Activated T-helper 2 cell treated with anti-CD3 and anti-CD28 coated beads, Interferon-gamma antibody, Interleukin-2, Interleukin-4, amounts not matched to agents 10 μg/mL and 5 μg/mL and 100 μg/mL, durations not matched to agents 14 hours and 24 hours and 36 hours (primary cell): ENCODE measurements at regions not wholly inside any gene's neighbourhood (a gene's known extent, or its start where the extent isn't known, plus 50 kb on each side); places are given as distances from the start of the nearest gene placed in this dataset.
"Not testable (repeated sequence)": the region's sequence is repeated elsewhere in the genome, so short reads cannot be mapped to it uniquely, and the experiment has no call there.

Source experiments
- DNase-seq: peaks from one replicate; pipeline ENCODE4 v3.0.0; 2021; ENCODE audit warnings: low spot score
- H3K27ac Mint-ChIP-seq: one replicate; pipeline ENCODE4 v1.8.0; 2021; ENCODE audit warnings: mixed read lengths
- H3K27me3 Mint-ChIP-seq: one replicate; pipeline ENCODE4 v1.8.0; 2021; ENCODE audit warnings: low read depth, mixed read lengths
- H3K36me3 Mint-ChIP-seq: one replicate; pipeline ENCODE4 v1.8.0; 2021; ENCODE audit warnings: low read depth, mixed read lengths
- H3K4me1 Mint-ChIP-seq: one replicate; pipeline ENCODE4 v1.8.0; 2021; ENCODE audit warnings: low read depth, mixed read lengths
- H3K4me3 Mint-ChIP-seq: one replicate; pipeline ENCODE4 v1.8.0; 2021; ENCODE audit warnings: low read depth, mild to moderate bottlenecking, moderate library complexity, mixed read lengths
- H3K9me3 Mint-ChIP-seq: one replicate; pipeline ENCODE4 v1.8.0; 2021; ENCODE audit warnings: mixed read lengths
- intact Hi-C: fragments of 100-400 bp; cut with micrococcal nuclease; formaldehyde crosslinking; loops from one replicate; pipeline ENCODE4 v1.15.1; 2023

DNA sequence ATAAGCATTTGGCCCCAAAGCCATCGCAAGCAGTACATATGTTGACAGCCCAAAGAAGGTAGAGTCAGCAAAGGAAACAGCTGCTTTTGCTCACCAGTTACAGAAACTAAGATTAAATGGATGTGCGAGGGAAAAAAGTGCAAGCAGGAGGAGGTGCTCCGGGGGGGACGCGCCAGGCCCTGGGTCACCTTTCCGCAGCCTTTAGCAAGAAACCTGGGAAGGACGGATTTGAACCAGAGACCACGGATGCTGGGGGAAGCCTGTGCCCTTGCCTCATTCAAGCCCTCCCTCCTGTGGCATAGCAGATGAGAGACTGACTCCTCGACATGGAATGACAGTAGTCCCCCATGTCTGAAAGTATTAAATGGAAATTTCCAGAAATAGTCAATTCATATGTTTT lies 405.6 kb upstream of the PRKCQ start:
- H3K27me3 Mint-ChIP-seq = peaks cover 10% of the 10 kb centered on the region
- H3K36me3 Mint-ChIP-seq = no peaks in the 10 kb centered on the region
- H3K27ac Mint-ChIP-seq = no peak overlapping the region
- no peak overlapping the region for H3K4me3 Mint-ChIP-seq
- intact Hi-C loops = no loop called here
- H3K4me1 Mint-ChIP-seq = peaks cover 2% of the 10 kb centered on the region
- no peak for DNase-seq
- H3K9me3 Mint-ChIP-seq = no peaks in the 10 kb centered on the region

DNA sequence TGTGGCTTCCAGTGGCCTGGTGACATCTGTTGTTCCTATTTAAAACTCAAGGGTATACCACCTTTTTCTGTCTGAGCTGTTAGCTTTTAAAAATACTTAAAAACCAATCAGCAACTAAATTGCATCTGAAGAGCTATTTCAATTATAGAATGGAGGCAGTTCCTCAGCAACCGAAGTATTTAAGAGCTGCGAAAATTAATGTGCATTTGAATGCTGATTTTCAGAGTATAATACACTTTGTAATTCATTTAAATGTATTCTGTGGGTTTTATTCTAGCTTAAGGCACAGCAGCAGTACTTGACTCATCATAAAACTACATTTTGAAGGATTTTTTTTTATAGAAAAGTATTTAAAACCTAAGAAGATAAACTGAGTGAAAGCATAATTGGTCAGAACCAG lies 404.9 kb upstream of the PRKCQ start:
- Mint-ChIP-seq H3K4me1 (peaks cover 4% of the 10 kb centered on the region), H3K36me3 (no peaks in the 10 kb centered on the region), H3K27me3 (peaks cover 15% of the 10 kb centered on the region), H3K27ac (no peak overlapping the region), H3K4me3 (no peak overlapping the region), H3K9me3 (no peaks in the 10 kb centered on the region)
- no peak for DNase-seq
- intact Hi-C loops = no loop called here

- H3K4me1 Mint-ChIP-seq, H3K27ac Mint-ChIP-seq, H3K9me3 Mint-ChIP-seq, H3K4me3 Mint-ChIP-seq, intact Hi-C loops, DNase-seq, H3K36me3 Mint-ChIP-seq: not testable (repeated sequence)
- H3K27me3 Mint-ChIP-seq = peaks cover 21% of the 10 kb centered on the region
These were observed 403.9 kb upstream of the PRKCQ start for GRCh38 chr10:6984016-6984415.

GRCh38 chr10:6980353-6980752 lies 400.3 kb upstream of the PRKCQ start:
- Mint-ChIP-seq H3K9me3 (no peaks in the 10 kb centered on the region), H3K27me3 (peaks cover 25% of the 10 kb centered on the region), H3K4me3 (no peak overlapping the region), H3K36me3 (no peaks in the 10 kb centered on the region), H3K4me1 (peaks cover 4% of the 10 kb centered on the region), H3K27ac (no peak overlapping the region)
- DNase-seq = no peak
- intact Hi-C loops = no loop called here

- H3K4me3 Mint-ChIP-seq = no peak overlapping the region
- DNase-seq = no peak
- H3K36me3 Mint-ChIP-seq = no peaks in the 10 kb centered on the region
- intact Hi-C loops = no loop called here
- H3K27me3 Mint-ChIP-seq = peaks cover 25% of the 10 kb centered on the region
- H3K9me3 Mint-ChIP-seq = no peaks in the 10 kb centered on the region
- H3K4me1 Mint-ChIP-seq = peaks cover 11% of the 10 kb centered on the region
- H3K27ac Mint-ChIP-seq = no peak overlapping the region
These were observed 399.3 kb upstream of the PRKCQ start for GRCh38 chr10:6979371-6979770.

DNA sequence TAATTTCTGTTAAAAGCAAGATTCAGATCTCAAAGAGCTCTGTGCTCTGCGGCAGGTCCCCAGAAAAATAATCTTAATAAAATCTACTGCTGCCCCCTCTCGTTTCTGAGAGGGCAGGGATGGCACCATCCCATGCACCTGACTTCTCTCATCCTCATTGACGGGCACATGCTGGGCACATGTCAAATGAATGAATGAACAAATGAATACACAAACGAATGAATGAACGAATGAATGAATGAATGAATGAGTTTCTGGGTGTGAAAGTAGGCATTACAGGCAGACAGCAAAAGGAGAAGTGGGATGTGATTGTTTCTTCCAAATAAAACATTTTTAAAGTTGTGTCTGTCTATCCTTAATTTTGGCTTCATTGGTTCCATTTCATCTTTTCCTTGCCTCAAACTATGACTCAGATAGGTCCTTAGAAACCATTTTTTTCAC lies 398.1 kb upstream of the PRKCQ start:
- H3K36me3 Mint-ChIP-seq = no peaks in the 10 kb centered on the region
- peaks cover 21% of the 10 kb centered on the region for H3K4me1 Mint-ChIP-seq
- intact Hi-C loops = no loop called here
- H3K9me3 Mint-ChIP-seq = no peaks in the 10 kb centered on the region
- DNase-seq = no peak
- H3K4me3 Mint-ChIP-seq = no peak overlapping the region
- H3K27ac Mint-ChIP-seq = no peak overlapping the region
- peaks cover 25% of the 10 kb centered on the region for H3K27me3 Mint-ChIP-seq

DNA sequence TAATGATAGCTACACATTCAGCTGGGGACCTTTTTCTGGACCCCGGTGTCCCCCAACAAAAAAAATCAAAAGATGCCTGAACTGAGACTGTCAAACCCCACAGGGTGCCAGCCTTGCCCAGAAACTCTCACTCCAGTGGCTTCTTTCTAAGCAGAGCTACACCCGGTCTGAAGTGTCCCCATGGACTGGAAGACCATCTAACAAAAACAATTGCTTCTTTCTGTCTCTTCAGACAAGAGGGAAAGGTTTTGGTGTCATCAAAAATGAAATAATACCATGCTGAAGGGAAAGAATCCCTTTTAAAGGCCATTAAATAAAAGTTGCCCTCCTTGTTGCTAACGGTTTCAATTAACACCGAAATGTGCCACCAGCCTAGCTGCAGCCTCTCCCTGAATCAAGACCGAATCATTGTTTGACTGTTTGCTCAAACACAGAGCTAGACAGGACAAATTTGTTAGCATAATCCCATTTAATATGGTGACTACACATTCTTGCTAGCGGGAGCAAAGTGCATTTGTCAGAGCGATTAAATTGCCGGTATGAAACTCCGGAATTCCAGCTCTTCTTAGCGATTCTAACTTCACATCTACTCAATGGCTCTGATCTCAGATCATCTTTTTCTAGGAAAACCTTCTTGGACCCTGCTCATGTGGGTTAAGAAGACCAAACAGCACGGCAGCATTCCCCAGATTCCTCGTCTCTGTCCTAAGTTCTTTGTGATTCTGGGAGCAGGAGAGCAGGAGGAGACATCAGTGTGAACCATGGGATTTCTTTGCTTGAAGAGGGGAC lies 397.5 kb upstream of the PRKCQ start:
- Mint-ChIP-seq H3K9me3 (no peaks in the 10 kb centered on the region), H3K27ac (no peak overlapping the region), H3K27me3 (peaks cover 21% of the 10 kb centered on the region), H3K4me3 (no peak overlapping the region), H3K36me3 (no peaks in the 10 kb centered on the region), H3K4me1 (peaks cover 23% of the 10 kb centered on the region)
- DNase-seq = no peak
- intact Hi-C loops = no loop called here

- H3K36me3 Mint-ChIP-seq = no peaks in the 10 kb centered on the region
- H3K4me3 Mint-ChIP-seq = no peak overlapping the region
- H3K4me1 Mint-ChIP-seq = peaks cover 19% of the 10 kb centered on the region
- peak; percentile 24 for DNase-seq
- intact Hi-C loops = no loop called here
- no peak overlapping the region for H3K27ac Mint-ChIP-seq
- peaks cover 25% of the 10 kb centered on the region for H3K27me3 Mint-ChIP-seq
- no peaks in the 10 kb centered on the region for H3K9me3 Mint-ChIP-seq
These were observed 393.8 kb upstream of the PRKCQ start for GRCh38 chr10:6973899-6974298.

GRCh38 chr10:6972226-6972625 lies 392.1 kb upstream of the PRKCQ start:
- H3K9me3 Mint-ChIP-seq = no peaks in the 10 kb centered on the region
- no peaks in the 10 kb centered on the region for H3K36me3 Mint-ChIP-seq
- no peak overlapping the region for H3K4me3 Mint-ChIP-seq
- peaks cover 19% of the 10 kb centered on the region for H3K4me1 Mint-ChIP-seq
- H3K27me3 Mint-ChIP-seq = peaks cover 34% of the 10 kb centered on the region
- intact Hi-C loops = no loop called here
- DNase-seq = no peak
- H3K27ac Mint-ChIP-seq = no peak overlapping the region

- H3K4me1 Mint-ChIP-seq = peaks cover 15% of the 10 kb centered on the region
- H3K36me3 Mint-ChIP-seq = no peaks in the 10 kb centered on the region
- no peak overlapping the region for H3K4me3 Mint-ChIP-seq
- intact Hi-C loops = no loop called here
- DNase-seq = no peak
- H3K27me3 Mint-ChIP-seq = peaks cover 51% of the 10 kb centered on the region
- no peak overlapping the region for H3K27ac Mint-ChIP-seq
- no peaks in the 10 kb centered on the region for H3K9me3 Mint-ChIP-seq
These were observed 389.6 kb upstream of the PRKCQ start for GRCh38 chr10:6969659-6970058.

DNA sequence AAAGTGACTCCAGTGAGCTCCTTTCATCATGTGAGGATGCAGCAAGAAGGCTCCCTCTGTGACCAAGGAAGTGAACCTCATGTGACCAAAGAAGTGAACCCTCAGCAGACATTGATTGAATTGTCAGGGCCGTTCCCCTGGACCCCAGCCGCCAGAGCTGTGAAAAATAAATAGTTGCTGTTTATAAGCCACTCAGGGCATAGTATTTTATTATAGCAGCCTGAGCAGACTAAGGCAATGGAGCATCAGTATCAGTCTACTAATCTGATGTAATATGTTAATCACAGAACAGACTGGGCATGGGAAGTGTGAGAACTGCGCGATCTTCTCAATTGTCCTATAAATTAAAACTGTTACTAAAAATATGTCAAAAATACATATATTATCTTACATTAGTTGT lies 384.5 kb upstream of the PRKCQ start:
- Mint-ChIP-seq H3K27ac (no peak overlapping the region), H3K36me3 (no peaks in the 10 kb centered on the region), H3K27me3 (peaks cover 36% of the 10 kb centered on the region), H3K4me3 (no peak overlapping the region), H3K9me3 (no peaks in the 10 kb centered on the region), H3K4me1 (no peaks in the 10 kb centered on the region)
- no peak for DNase-seq
- intact Hi-C loops = no loop called here

DNA sequence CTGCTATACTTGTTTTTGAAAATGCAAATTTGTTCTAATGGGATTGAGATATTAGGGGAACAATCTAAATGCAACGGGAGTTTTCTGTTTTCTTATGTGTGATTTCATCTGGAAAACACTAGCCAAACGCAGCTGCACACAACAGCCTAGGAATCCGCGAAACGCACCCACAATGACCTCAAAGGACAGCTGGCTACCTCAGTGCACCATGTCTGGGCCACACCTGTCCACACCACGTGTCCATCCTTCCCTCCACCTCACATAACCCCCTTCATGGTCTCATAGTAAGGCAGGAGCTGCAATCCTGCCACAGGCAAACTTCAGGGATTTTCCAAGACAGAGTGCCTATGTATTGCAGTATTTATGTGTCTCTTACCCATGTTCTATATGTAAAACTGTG lies 382.5 kb upstream of the PRKCQ start:
- Mint-ChIP-seq H3K27ac (no peak overlapping the region), H3K27me3 (peaks cover 24% of the 10 kb centered on the region), H3K4me3 (no peak overlapping the region), H3K4me1 (peaks cover 16% of the 10 kb centered on the region), H3K9me3 (no peaks in the 10 kb centered on the region), H3K36me3 (no peaks in the 10 kb centered on the region)
- no peak for DNase-seq
- intact Hi-C loops = no loop called here

- no peak for DNase-seq
- intact Hi-C loops = no loop called here
- Mint-ChIP-seq H3K9me3 (no peaks in the 10 kb centered on the region), H3K4me1 (peaks cover 16% of the 10 kb centered on the region), H3K36me3 (no peaks in the 10 kb centered on the region), H3K27ac (no peak overlapping the region), H3K27me3 (peaks cover 7% of the 10 kb centered on the region), H3K4me3 (no peak overlapping the region)
These were observed 378.6 kb upstream of the PRKCQ start for GRCh38 chr10:6958711-6959110.

GRCh38 chr10:6958254-6958653 lies 378.2 kb upstream of the PRKCQ start:
- Mint-ChIP-seq H3K4me3 (no peak overlapping the region), H3K36me3 (no peaks in the 10 kb centered on the region), H3K27ac (no peak overlapping the region), H3K27me3 (peaks cover 8% of the 10 kb centered on the region), H3K9me3 (no peaks in the 10 kb centered on the region), H3K4me1 (peaks cover 16% of the 10 kb centered on the region)
- no peak for DNase-seq
- intact Hi-C loops = no loop called here
